GM12875 (cell line): ENCODE measurements at regions not wholly inside any gene's neighbourhood (a gene's known extent, or its start where the extent isn't known, plus 50 kb on each side); places are given as distances from the start of the nearest gene placed in this dataset.
"Not testable (repeated sequence)": the region's sequence is repeated elsewhere in the genome, so short reads cannot be mapped to it uniquely, and the experiment has no call there.

ENCODE experiments used
- H3K4me3 ChIP-seq: one replicate; pipeline ENCODE4 v1.5.1; 2011; ENCODE audit warnings: low read depth, low read length, control low read depth
- CTCF ChIP-seq: IDR thresholded peaks from 2 replicates; pipeline ENCODE4 v1.5.1; 2011; ENCODE audit warnings: low read depth, mild to moderate bottlenecking, control low read depth, inconsistent platforms, low read length, moderate library complexity, borderline replicate concordance; ENCODE audit not compliant: insufficient read depth

- TF ChIP-seq CTCF, result no peak
- no peak overlapping the region for H3K4me3 ChIP-seq
Measured at GRCh38 chr12:131202592-131203378, 249.1 kb downstream of the ADGRD1 start.

- no peak for TF ChIP-seq CTCF
- H3K4me3 ChIP-seq, result no peak overlapping the region
Measured at GRCh38 chr12:131203666-131204415, 250.1 kb downstream of the ADGRD1 start.

- no peak for TF ChIP-seq CTCF
- H3K4me3 ChIP-seq, result no peak overlapping the region
Measured at GRCh38 chr12:131204416-131205274, 250.9 kb downstream of the ADGRD1 start.

- H3K4me3 ChIP-seq, result not testable (repeated sequence)
Measured at GRCh38 chr12:131205275-131205933, 251.7 kb downstream of the ADGRD1 start.

- not testable (repeated sequence) for H3K4me3 ChIP-seq
Measured at GRCh38 chr12:131206630-131207299, 253.1 kb downstream of the ADGRD1 start.

- not testable (repeated sequence) for H3K4me3 ChIP-seq
Measured at GRCh38 chr12:131207300-131207660, 253.6 kb downstream of the ADGRD1 start.

GRCh38 chr12:131207841-131208240 is 254.1 kb downstream of the ADGRD1 start:
- not testable (repeated sequence) for H3K4me3 ChIP-seq

- no peak for TF ChIP-seq CTCF
Measured at GRCh38 chr12:131208425-131208824, 254.7 kb downstream of the ADGRD1 start.

More at GRCh38 chr12:131208425-131208824, 254.7 kb downstream of the ADGRD1 start:
- H3K4me3 ChIP-seq, result no peak overlapping the region
